ENCODE measurements at regions not wholly inside any gene's neighbourhood (a gene's known extent, or its start where the extent isn't known, plus 50 kb on each side); places are given as distances from the start of the nearest gene placed in this dataset.

GRCh38 chr5:172506251-172506650 is 51.9 kb upstream of the SH3PXD2B start (continued):
- TF ChIP-seq CHD7 (IDR thresholded peaks at IDR 0.05; ENCODE audit: insufficient replicate concordance, low read length) = no peak
- no peak for TF ChIP-seq GTF2F1 (IDR thresholded peaks at IDR 0.05; ENCODE audit: borderline replicate concordance, low read depth, low read length)
- TF ChIP-seq BRCA1 (IDR thresholded peaks at IDR 0.05; ENCODE audit: low read depth, low read length) = no peak
- TF ChIP-seq KDM4A (IDR thresholded peaks at IDR 0.05; ENCODE audit: low read depth, low read length, severe bottlenecking) = no peak
- TF ChIP-seq JUND (IDR thresholded peaks at IDR 0.05; ENCODE audit: low read length) = no peak
- TF ChIP-seq TAF1 (IDR thresholded peaks at IDR 0.05; ENCODE audit: low read depth, low read length) = no peak
- TF ChIP-seq FOSL1 (IDR thresholded peaks at IDR 0.05; ENCODE audit: insufficient read depth, low read depth, low read length) = no peak

Data from H1 (cell line).